ENCODE measurements at regions not wholly inside any gene's neighbourhood (a gene's known extent, or its start where the extent isn't known, plus 50 kb on each side); places are given as distances from the start of the nearest gene placed in this dataset.

DNA sequence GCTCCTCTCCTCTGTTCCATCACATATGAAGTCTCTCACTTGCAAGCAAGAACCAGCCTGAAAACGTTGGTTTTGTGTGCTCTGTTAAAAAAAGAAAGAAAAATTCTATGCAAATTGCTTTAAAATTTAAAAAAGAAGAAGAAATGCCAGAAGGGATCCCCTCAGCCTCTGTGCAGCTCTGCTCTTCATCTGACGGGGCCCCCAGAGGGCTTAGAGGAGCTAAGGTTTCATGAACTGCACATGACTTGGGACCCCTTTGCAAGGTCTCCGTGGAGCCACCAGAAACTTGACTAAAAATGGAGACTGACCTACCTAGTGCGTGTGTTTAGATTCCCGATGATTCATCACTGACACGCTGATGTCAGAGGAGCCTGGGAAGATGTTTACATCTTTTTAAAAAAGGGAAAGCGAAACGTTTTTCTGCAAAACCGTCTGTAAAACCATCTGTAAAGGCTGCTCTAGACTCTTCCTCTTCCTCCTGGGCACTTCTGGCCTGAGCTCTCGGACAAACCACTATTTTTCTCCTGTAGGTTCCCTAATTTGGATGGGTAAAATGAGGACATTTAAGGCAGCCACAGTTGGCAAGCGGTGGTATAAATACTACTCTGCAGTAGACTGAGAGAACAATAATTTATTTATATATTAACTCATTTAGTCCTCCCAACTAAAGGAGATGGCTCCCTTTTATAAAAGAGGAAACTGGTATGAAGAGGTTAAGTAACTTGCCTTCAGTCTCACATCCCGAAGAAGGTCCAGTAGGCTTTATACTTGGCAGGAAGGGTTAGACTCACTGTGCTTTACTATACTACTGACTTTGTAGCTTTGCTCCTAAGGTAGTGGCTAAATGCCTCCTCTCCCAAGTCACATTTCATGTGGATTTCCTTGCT is 67.2 kb upstream of the POLG start:
- no peak for DNase-seq (ENCODE audit: low read depth, low spot score)
- in situ Hi-C loops (cut with HindIII; ENCODE audit: low pct_unique_long_range_greater_than_20kb, low sequenced_read_pairs) = no loop called here

DNA sequence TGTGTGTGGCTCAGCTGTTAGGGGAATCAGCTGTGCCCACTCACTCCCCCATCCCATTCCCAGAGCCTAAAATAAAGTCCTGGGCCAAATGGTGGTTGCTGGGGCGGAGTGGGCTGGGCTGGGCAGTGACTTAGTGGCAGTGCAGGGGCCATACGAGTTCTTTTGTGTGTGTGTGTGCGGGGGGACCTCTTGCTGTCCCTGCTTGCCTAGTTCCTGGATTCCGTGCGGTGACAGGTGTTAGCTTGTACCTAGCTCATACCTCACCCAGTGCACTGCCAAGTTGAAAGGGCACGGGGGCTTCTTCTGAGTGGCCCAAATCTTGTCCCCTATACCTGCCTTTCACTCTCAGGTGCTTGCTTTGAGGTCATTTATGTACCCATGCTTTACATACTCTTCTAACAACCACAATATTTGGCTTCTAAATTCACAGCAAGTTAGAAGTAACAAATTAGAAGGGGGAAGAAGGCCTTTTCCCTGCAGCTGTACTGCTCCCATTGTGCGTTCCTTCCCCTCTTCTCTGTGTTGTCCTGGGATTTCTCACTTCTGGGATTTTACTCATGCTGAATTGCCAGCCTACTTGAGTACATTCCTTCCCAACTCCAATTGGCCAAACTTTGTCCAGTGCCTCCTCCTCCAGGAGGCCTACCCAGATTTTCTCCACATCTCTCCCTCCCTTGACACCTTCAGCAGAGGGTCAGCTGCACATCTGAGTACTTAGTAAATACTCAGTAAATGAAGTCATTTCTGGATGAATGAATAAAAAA is 66.3 kb upstream of the POLG start:
- in situ Hi-C loops (cut with HindIII; ENCODE audit: low pct_unique_long_range_greater_than_20kb, low sequenced_read_pairs) = no loop called here
- DNase-seq (ENCODE audit: low read depth, low spot score) = no peak

DNA sequence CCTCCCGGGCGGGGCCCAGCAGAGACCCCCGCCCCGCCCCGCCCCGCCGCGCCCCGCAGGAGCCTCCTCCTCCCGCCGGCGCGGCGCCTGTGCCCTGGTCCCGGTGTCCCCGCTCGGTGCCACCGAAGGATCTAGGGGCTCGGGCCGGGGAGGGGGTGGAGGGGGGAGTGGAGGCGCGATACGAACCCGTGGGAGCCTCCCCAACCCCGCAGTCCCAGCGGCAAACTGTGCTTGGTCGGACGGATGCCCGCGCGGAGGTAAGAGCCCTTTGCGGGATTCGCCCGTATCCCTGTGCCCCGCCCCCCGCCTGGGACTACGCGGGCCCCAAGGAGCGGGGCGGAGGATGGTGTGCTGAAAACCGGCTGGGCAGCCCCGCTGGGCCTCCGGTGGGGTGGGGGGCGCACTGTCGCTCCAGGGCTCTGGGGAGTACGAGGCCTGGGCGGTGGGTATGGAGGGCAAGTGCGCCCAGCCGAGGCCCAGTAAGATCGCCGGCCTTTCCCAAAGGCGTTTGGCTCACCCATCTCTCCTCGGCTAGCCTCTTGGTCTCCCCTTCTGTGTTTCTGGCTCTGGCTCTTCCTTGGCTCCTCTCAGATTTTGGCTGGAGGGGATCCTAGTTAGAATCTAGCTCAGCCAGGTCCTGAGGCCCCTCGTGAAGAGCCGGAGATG is 65.6 kb upstream of the POLG start:
- no peak for DNase-seq (ENCODE audit: low read depth, low spot score)
- in situ Hi-C loops (cut with HindIII; ENCODE audit: low pct_unique_long_range_greater_than_20kb, low sequenced_read_pairs) = no loop called here

DNA sequence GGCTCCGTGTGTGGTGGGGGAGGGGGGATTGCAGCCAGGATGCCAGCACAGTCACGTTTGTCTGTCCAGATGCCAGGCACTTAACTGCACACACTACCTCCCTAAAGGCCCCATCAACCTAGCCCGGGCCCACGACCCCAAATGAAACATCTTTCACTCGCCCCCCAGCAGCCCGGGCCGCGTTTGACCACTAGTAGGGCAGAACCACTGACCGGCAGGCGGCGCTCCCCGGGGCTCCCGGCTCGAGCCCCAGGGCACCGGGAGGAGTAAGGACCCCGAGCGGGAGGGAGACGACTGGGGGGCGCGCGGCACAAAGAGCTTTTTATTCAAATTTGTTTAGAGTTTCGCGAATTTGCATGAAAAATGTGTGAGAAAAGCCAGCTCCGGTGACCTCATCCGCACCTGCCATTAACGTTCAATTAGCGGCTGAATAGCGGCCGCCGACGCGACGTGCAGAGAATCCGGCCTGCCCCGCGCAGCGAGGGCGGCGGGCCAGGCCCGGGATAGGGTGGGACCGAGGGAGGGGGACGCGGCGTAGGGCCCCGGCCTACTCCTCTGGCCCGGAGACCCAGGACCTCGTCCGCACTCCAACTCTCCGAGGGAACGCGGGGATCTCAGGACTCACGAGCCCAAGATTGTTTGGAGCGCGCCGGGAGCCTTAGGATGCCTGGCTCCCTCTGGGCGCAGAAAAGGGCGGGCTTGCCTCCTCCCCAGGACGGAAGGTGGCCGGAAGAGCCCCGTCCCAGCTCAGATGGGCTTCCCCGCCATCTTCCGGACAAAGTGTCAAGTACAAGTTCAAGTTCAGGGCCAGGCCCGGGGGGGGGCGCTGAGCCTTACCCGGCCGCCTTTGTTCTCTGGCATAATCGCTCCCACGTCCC is 64.9 kb upstream of the POLG start:
- in situ Hi-C loops (cut with HindIII; ENCODE audit: low pct_unique_long_range_greater_than_20kb, low sequenced_read_pairs) = no loop called here
- peak; percentile 58 for DNase-seq (ENCODE audit: low read depth, low spot score)

DNA sequence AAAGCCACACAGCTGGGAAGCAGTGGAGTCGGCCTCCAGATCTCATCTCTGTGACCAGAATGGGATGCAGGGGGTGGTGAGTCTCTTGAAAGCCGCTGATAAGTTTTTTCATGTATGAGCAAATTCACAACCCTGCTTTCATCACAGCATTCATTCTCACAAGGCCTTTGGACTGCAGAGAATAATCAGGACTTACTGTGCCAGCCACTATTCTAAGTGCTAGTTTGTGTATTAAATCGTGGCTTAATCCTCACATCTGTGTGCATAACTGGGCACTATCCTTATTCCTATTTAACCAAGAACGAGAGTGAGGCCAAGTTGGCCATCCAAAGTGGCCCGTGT is 64.2 kb upstream of the POLG start:
- in situ Hi-C loops (cut with HindIII; ENCODE audit: low pct_unique_long_range_greater_than_20kb, low sequenced_read_pairs) = no loop called here
- no peak for DNase-seq (ENCODE audit: low read depth, low spot score)

DNA sequence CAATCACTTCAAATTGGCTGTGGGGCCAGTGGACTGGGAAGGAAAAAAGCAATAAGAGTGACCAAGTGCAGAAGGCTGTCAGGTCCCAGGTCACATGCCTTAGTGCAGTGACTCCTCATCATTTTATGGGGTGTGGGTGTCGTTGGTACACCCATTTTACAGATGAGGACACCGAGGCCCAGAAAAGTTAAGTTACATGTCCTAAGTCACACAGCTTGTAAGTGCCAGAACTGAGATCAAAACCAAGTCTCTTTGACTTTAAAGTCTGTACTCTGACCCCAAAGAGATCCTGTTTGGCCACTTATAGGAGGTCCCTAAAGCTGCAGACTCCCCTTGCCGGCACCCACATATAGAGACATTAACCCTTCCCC is 63.0 kb upstream of the POLG start:
- DNase-seq (ENCODE audit: low read depth, low spot score) = no peak
- in situ Hi-C loops (cut with HindIII; ENCODE audit: low pct_unique_long_range_greater_than_20kb, low sequenced_read_pairs) = no loop called here

DNA sequence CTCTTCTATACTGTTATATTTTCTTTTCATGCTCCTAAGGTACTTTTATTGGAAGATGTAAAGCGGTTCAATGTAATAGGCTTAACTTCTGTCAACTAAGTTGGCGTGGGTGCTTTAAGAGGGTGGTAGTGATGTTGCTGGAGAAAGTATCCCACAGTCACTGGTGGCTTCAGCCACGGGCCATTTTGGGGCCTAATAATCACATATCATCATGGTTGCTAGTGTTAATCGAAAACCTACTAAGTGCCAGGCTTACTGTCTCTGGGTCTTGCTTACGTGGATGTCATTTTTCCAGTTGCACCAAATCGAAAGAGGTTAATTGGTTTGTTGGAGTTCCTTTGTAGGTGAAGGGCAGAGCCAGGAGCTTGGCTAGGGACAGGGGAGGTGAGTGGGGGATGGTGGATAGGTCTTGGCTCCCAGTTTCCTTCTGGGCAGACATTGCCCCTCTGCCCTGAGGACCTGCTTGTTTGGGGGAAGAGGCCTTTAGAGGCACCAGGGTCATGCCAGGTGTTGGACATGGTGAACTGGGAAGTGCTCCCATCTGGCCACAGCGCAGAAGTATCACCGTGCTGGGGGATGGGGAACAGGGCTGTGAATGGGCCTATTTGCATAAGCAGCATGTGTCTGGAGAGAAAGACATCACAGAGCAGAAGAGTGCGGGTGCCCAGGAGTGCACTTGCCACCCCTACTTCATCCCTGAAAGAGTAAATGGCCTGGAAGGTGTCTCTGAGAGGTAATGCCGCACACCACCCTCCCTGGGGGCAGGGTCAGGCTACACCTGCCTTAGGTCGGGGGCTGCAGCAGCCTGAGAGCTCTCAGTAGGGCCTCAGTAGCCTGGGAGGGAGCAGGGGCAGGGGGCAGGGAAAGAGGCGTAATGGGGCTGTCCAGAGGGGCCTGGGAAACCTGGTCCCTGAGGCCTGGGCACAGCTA is 62.4 kb upstream of the POLG start:
- in situ Hi-C loops (cut with HindIII; ENCODE audit: low pct_unique_long_range_greater_than_20kb, low sequenced_read_pairs) = no loop called here
- no peak for DNase-seq (ENCODE audit: low read depth, low spot score)

DNA sequence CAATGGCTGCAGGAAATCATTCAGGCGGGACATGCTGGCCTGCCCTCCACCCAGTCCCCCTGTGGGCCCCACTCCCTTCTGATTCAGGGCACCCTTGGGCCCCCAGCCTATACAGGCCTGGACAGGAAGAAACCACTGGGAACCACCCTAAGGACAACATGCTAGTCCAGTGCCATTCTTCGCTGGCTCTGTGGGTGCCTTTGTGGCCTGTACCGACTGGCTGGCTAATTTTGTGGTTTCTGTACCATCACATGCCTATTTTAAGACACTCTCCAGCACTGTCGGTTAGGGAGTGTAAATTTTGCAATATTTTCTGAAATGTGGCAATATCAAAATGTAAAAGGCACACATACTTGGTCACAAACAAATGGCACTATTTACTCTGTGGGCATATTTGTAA is 61.4 kb upstream of the POLG start:
- peak; percentile 36 for DNase-seq (ENCODE audit: low read depth, low spot score)
- in situ Hi-C loops (cut with HindIII; ENCODE audit: low pct_unique_long_range_greater_than_20kb, low sequenced_read_pairs) = no loop called here

DNA sequence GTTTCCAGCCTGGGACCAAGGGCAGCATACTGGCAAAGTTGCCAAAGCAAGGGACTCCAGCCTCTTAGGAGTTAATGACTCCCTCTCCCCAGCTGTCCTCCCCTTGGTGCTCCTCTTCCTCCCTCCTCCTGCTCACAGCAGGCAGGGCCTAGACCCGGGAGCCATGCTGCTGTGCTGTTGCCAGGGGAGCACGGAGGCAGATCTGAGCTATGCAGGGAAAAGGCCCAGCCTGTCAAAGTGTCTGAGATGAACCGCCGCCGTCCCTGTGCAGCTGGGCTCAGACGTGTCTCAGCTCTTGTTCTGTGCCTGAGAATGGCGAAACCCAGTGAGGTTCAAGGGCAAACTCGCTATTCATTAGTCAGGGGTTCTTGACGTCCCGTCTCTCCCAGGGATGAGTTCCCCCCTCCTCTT is 60.8 kb upstream of the POLG start:
- DNase-seq (ENCODE audit: low read depth, low spot score) = no peak
- in situ Hi-C loops (cut with HindIII; ENCODE audit: low pct_unique_long_range_greater_than_20kb, low sequenced_read_pairs) = no loop called here

DNA sequence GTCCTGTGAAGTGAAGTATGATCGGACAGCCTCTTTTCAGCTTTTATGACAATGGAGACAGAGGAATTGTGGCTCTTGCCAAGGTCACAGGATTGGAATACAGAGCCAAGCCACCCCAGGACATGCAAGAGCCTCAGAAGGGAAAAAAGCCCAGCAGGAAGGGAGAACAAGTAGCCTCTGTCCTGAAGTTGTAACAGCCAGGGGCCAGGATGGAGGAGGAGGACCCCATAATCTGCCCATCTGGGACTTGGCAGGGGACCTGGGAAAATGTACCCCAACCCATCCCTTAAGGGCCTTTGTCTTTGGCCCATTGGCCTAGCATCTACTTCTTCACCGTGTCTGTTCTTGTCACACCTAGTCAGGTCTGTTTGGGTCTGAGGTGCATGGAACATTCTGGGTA is 60.4 kb upstream of the POLG start:
- in situ Hi-C loops (cut with HindIII; ENCODE audit: low pct_unique_long_range_greater_than_20kb, low sequenced_read_pairs) = no loop called here
- no peak for DNase-seq (ENCODE audit: low read depth, low spot score)

DNA sequence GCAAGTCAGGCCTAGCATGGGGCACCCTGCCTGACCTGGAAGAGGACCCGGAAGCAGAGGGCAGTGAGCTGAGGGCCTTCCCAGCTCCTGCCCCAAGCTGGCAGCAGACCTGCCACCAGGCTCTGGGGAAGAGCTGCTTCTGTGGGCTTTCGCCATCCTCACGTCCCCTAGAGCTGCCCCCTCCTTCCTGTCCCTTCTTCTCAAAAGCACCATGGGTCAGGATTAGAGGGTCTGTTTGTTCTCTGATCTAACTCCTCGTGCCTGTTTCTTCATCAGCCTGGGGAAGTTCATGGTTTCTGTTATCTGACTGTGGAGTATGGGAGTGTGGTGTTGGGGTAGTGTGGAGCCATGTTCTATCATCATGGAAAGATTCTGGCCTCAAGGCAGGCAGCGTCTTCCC is 58.4 kb upstream of the POLG start:
- DNase-seq (ENCODE audit: low read depth, low spot score) = no peak
- in situ Hi-C loops (cut with HindIII; ENCODE audit: low pct_unique_long_range_greater_than_20kb, low sequenced_read_pairs) = no loop called here

DNA sequence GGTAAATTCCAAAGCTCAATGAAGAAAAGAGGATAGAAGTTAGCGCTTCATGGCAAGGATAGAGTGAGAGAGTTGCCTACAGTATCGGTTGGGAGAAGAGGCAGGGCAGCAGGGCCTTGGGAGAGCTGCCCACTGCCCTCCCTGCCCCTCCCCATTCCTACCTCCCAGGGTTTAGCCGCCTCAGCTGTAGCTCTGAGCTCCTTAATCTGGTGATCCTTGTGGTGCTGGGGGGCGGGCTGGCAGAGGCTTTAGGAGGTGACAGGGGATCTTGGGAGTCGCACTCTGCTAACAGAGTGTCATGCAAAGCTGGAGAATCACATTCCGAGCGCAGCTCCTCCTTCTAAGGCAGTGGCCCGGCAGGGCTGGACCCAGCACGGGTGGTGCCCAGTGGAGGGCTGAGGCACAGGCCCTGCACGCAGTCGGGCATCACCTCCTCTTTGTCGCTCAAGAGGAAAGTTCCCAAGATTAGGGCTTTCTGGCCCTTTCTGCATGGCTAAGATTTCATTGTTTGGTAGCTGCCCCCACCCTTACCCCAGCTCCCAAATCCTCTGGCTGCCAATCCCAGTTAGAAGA is 57.1 kb upstream of the POLG start:
- in situ Hi-C loops (cut with HindIII; ENCODE audit: low pct_unique_long_range_greater_than_20kb, low sequenced_read_pairs) = no loop called here
- no peak for DNase-seq (ENCODE audit: low read depth, low spot score)

DNA sequence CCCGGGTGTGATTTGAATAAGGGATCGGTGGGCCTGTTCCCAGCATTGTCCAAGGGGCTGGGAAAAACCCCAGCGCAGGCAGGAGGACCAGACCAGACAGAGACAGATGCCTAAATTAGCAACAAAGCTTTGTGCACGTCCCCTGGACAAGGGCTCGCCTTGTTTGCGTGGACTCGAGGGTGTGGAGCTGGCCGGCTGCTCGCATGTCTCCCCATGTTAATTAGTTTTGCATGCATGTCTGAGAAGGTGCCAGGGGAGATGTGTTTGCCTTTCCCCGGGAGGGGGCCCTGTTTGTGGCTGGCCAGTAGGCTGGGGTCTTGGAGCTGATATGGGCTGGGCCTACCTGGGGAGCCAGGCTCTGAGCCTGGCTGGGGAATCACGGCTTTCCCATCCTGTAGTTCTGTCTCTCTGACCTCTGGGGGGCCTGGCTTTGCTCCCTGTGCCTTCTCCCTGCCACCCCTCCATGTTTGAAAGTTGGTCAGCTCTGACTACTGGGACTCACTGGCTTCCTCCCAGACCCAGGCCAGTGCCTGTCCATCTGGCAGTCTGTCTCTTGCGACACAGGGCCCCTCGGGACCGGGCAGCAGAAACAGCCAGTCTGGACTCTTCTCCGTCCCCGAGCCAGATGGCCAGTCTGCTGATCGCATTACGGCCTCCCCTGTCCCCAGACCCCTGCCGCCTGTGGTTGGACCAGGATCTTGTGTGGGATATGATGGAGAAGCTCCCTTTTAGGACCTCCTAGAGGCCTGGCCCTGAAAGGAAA is 55.4 kb upstream of the POLG start:
- in situ Hi-C loops (cut with HindIII; ENCODE audit: low pct_unique_long_range_greater_than_20kb, low sequenced_read_pairs) = no loop called here
- no peak for DNase-seq (ENCODE audit: low read depth, low spot score)

DNA sequence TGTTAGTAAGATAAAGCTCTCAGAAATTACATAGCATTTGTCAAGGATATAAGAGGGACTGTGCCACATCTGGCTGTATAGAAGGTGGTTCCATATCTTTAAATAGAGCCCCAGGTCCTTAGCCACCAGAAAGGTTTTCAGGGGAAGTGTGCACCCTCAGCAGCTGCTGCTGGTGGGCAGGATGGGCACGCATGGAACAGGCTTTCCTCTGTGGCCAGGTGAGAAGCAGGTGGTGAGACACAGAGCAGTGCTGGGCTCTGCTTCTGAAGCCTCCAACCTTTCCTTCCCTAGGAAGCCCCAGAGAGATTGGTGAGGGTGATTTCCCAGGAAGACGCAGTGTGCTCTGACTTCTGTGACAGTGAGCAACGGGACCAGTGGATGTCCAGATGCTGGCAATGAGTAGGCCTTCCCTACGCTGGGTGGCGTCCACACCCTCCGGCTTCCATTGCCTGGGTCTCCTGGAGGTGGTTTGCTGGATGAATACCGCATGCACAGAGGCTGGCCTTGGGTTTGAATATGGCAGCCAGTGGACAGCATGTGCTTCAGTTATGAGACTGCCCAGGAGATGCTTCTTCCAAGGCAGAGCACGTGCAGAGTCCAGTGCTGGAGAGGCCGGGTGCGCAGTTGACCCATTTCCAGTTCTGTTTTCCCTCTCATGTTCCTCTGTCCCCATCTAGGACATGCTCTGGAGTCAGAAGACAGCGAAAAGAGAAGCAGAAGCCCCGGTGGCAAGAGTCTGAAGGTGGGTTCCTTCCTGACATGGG is 52.7 kb upstream of the POLG start:
- no peak for DNase-seq (ENCODE audit: low read depth, low spot score)
- in situ Hi-C loops (cut with HindIII; ENCODE audit: low pct_unique_long_range_greater_than_20kb, low sequenced_read_pairs) = no loop called here

DNA sequence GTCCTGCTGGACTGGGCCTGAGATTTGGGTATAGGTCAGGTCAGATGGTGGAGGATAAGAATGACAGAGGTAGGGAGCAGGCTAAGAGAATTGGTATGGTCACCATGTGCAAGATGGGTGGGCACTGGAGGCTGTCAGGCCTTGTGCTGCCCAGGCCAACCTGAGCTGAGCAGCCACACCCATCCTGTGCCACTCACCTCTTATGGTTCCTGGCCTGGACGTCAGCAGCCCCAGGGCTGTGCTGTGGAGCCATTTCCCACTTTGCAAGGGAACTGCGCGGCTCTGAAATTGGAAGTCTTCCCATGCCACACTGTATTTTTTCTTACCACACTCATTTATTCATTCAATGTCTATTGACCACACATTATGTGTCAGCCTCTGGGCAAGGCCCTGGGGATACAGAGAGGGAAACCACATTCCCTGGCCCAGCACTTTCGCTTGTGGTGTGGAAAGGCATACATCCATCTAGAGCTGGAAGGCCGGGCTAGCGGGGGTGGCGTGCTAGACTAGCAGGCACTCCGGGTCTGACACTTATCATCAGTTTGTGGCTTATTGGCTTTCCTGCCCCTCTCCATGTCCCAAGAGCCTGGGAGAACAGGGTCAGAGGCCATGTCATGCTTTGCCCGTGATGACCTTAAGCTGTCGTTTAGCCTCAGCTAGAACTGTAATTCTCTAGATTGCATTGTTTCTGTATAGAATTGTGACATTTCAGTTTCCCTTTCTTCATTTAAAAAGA is 51.1 kb upstream of the POLG start:
- in situ Hi-C loops (cut with HindIII; ENCODE audit: low pct_unique_long_range_greater_than_20kb, low sequenced_read_pairs) = no loop called here
- no peak for DNase-seq (ENCODE audit: low read depth, low spot score)

Measured in SK-MEL-5 (cell line).